ENCODE measurements at regions not wholly inside any gene's neighbourhood (a gene's known extent, or its start where the extent isn't known, plus 50 kb on each side); places are given as distances from the start of the nearest gene placed in this dataset.
"Not testable (repeated sequence)": the region's sequence is repeated elsewhere in the genome, so short reads cannot be mapped to it uniquely, and the experiment has no call there.

GRCh38 chrX:74179499-74179898 lies 124.5 kb upstream of the ZCCHC13 start:
- no peak for DNase-seq

GRCh38 chrX:74179071-74179470 lies 124.9 kb upstream of the ZCCHC13 start:
- no peak for DNase-seq

- DNase-seq = no peak
Observed at GRCh38 chrX:74178536-74178935, 125.4 kb upstream of the ZCCHC13 start.

- no peak for DNase-seq
Observed at GRCh38 chrX:74171465-74171864, 132.5 kb upstream of the ZCCHC13 start.

GRCh38 chrX:74162199-74162598 lies 141.8 kb upstream of the ZCCHC13 start:
- no peak for DNase-seq

- DNase-seq = no peak
Observed at GRCh38 chrX:74160816-74161215, 143.2 kb upstream of the ZCCHC13 start.

- DNase-seq = no peak
Observed at GRCh38 chrX:74160358-74160757, 143.6 kb upstream of the ZCCHC13 start.

GRCh38 chrX:74147439-74147838 lies 156.5 kb upstream of the ZCCHC13 start:
- DNase-seq = no peak

- DNase-seq = no peak
Observed at GRCh38 chrX:74138943-74139342, 165.0 kb upstream of the ZCCHC13 start.

- DNase-seq = peak; percentile 55 to 72 (median 68)
Observed at GRCh38 chrX:74133156-74133796, 170.7 kb upstream of the ZCCHC13 start.

- DNase-seq = no peak
Observed at GRCh38 chrX:74132280-74132679, 171.7 kb upstream of the ZCCHC13 start.

- peak; percentile 22 to 35 (median 24) for DNase-seq
Observed at GRCh38 chrX:74119016-74119910, 184.7 kb upstream of the ZCCHC13 start.

- DNase-seq = no peak
Observed at GRCh38 chrX:74117962-74118902, 185.7 kb upstream of the ZCCHC13 start.

GRCh38 chrX:74111245-74111644 lies 192.7 kb upstream of the ZCCHC13 start:
- no peak for DNase-seq

- no peak for DNase-seq
Observed at GRCh38 chrX:74107666-74108065, 196.3 kb upstream of the ZCCHC13 start.

- DNase-seq = no peak
Observed at GRCh38 chrX:74104356-74105015, 199.5 kb upstream of the ZCCHC13 start.

GRCh38 chrX:74098407-74098806 lies 205.6 kb upstream of the ZCCHC13 start:
- not testable (repeated sequence) for DNase-seq

- DNase-seq = no peak
Observed at GRCh38 chrX:74090049-74090448, 213.9 kb upstream of the ZCCHC13 start.

GRCh38 chrX:74085642-74086236 lies 218.2 kb upstream of the ZCCHC13 start:
- no peak for DNase-seq

- no peak for DNase-seq
Observed at GRCh38 chrX:74080165-74080564, 223.8 kb upstream of the ZCCHC13 start.

GRCh38 chrX:74065831-74066390 lies 213.4 kb upstream of the XIST start:
- DNase-seq = no peak

Data from suppressor macrophage treated with lipopolysaccharide for 1 hour (primary cell).